T-helper 9 cell (primary cell): ENCODE measurements at regions not wholly inside any gene's neighbourhood (a gene's known extent, or its start where the extent isn't known, plus 50 kb on each side); places are given as distances from the start of the nearest gene placed in this dataset.

Experiments used
- DNase-seq: peaks from one replicate; pipeline ENCODE4 v3.0.0-alpha.2; 2020

DNA sequence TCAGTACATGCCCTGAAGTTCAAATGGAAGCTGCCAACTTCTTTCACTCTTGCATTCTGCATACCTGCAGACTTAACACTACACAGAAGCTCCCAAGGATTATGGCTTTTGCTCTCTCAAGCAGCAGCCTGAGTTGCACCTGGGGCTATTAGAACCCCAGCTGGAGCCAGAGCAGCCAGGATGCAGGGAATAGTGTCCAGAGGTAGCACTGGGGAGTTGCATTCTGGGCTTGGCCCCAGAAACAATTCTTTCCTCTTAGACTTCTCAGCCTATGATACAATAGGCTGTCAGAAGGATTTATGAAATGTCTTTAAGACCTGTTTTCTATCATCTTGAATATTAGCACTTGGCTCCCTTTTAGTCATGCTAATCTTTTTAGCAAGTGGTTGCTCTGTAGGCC, 886.7 kb upstream of the GHITM start:
- DNase-seq, result no peak

DNA sequence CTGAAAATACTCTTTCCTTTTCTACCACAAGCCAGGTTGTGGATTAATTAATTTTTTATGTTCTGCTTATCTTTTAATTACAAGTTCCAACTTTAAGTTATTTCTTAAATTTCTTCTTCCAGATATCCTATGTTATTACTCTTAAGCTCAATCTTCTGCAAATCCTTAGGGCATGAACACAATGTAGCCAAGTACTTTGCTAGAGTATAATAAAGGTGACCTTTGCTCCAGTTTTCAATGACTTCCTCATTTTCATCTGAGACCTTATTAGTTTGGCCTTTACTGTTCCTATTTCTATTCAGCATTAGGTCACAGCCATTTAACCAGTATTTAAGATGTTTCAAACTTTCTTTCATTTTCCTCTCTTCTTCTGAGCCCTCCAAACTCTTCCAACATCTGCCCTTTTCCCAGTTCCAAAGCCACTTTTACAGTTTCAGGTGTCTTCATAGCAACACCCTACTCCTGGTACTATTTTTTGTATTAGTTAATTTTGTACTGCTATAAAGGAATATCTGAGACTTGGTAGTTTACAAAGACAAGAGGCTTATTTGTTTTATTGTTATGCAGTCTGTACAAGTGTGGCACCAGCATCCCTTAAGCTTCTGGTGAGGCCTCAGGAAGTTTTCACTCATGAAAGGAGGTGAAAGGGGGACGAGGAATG, 886.2 kb upstream of the GHITM start:
- DNase-seq, result no peak

DNA sequence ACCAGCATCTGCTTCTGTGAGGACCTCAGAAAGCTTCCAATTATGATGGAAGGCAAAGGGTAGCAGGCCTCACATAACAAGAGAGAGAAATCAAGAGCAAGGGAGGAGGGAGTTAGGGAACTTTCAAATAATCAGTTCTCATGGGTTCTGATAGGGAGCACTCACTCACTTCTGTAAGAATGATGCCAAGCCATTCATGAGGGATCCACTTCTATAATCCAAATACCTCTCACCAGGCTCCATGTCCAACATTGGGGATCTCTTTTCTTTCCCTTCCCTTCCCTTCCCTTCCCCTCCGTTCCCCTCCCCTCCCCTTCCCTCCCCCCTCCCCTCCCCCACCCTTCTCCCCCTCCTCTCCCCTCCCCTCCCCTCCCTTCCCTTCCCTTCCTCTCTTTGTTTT, 884.6 kb upstream of the GHITM start:
- DNase-seq, result no peak

DNA sequence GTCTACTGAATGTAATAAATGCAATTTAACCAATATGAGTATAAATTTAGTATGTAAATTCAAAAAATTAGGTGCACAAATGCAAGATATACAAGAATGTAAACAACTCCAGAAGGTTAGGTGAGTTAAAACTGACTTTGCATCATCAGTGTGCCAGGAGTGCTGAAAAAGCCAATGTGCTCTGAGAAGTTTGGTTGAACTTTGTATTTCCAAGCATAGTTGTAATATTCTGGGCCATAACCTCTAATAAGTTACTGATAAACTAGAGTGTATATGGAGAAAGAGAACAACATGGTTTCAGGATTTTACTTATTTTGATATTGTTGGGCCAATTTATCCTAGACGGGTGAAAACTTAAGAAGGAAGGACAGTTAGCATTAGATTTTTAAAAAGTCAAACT, 876.9 kb upstream of the GHITM start:
- no peak for DNase-seq

GRCh38 chr10:83272666-83273434, 866.5 kb upstream of the GHITM start:
- DNase-seq, result no peak

GRCh38 chr10:83274088-83274487, 865.2 kb upstream of the GHITM start:
- DNase-seq, result no peak

- DNase-seq, result no peak
Measured at GRCh38 chr10:83276971-83277370, 862.3 kb upstream of the GHITM start.

DNA sequence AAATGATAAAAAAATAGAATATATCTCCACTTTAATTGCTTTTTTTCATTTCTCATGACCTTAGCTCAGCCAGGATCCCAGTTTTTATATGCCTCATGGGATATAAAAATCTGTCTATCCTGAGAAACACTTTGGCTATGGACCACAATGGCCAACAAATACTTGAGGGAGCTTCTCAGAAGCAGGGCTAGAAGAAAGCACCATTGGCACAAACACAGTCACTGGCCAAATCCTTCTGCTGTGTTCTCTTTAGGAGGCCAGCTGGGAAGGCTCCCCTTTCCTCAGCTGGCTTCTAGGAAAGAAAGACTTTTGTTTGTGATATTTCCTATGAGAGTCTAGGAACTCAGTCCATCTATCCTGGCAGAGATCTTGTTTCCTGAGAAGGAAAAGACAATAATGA, 856.2 kb upstream of the GHITM start:
- no peak for DNase-seq

GRCh38 chr10:83287374-83287773, 851.9 kb upstream of the GHITM start:
- no peak for DNase-seq

- no peak for DNase-seq
Measured at GRCh38 chr10:83289373-83289772, 849.9 kb upstream of the GHITM start.

GRCh38 chr10:83289948-83290347, 849.4 kb upstream of the GHITM start:
- no peak for DNase-seq

GRCh38 chr10:83301732-83302131, 837.6 kb upstream of the GHITM start:
- DNase-seq, result no peak

DNA sequence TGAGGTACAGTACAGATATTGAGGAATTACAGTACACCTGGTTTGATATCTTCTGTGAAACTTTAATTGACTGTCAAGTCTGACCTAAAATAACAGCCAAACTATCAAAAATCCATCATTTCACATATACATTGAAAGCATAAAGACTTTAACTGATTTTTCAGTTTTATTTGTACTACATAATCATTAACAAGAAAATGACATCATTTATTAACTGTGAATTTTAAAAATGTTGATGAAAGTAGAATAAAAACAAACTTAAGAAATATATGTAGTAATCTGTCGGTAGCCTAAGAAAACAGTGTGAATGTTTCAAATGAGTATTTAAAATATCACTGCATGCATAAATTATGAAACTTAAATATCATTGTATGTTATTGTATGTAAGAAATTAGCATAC, 836.7 kb upstream of the GHITM start:
- DNase-seq, result no peak

DNA sequence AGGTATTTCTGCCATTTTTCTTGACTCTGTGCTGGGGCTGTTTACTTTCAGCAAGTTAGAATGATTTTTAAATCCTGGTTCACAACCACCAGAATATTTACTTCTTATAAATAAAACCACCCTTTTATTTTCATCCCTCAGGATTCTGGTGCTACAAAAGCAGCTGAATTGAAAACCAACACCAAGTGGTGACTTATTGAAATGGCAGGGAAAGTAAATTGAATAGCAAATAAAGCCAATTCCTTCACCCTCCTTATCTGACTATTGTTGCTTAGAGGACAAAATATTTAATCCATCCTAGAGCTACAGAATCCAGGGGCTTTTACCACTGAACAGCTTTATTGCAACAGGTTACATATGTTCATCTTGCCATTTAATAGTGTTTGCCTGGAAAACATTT, 828.6 kb upstream of the GHITM start:
- DNase-seq, result no peak

DNA sequence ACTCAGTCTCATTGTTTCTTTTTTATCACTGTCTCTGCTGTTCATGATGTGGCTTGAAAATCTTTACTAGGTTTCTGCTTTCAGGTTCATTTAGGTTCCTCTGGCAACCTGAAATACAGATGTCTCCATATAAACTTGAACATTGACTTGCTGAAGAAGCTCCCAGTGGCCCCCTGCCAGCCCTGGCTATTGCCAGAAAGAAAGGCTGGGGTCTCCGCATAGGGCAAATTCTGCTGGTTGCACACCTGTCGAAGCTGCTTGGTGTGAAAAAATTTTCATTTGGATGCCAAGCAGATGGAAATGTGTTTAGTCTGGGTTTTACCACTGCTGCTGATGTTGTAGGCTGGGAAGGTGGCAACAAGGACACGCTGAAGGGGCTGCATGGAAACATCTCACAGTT, 826.7 kb upstream of the GHITM start:
- no peak for DNase-seq

DNA sequence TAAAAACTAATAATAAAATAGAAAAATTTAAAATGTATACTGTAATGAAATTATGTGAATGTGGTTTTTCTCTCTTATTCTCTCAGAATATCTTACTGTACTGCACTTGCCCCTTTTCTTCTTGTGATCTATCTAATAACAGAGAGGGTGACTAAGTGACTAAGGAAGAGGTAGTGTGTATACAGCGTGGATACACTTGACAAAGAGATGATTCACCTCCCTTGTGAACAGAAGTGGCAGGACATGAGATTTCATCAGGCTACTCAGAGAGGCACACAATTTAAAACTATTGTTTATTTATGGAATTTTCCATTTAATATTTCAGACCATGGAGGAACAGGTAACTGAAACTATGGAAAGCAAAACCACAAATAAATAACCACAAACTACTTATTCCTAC, 806.6 kb upstream of the GHITM start:
- DNase-seq, result no peak

DNA sequence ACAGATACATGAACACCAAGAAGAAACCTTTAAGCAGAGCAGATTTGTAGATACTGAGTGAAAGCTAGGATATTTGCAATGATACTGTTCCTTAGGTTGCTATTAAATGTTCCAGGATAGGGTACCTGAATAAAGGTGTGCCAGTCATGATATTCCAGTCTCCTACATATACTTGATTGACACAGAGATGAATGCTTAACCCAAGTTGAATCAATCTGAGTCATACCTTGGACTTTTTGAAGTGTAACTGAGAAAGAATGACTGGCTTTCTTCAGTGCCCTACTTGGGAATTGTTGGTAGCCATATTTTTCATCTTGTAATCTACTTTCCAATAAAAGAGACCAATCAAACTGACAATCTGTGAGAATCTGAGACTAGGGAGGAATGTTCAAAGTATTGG, 805.7 kb upstream of the GHITM start:
- DNase-seq, result no peak

DNA sequence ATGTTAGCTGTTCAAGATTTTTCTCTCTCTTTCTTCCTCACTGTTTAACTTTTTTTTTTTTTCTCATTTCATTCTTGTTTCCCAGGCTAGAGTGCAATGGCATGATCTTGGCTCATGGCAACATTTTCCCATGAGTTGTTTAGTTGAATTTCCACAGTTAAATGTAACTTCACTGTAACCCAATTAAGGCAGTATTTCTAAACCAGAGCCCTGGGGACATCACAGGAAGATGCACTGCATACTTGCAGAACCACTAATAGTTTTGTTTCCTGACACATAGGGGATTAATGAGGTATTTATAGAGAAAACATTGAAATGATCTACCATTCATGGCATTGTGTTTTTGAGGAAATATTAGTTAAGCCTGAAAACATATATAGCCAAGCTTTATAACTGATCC, 795.6 kb upstream of the GHITM start:
- no peak for DNase-seq

DNA sequence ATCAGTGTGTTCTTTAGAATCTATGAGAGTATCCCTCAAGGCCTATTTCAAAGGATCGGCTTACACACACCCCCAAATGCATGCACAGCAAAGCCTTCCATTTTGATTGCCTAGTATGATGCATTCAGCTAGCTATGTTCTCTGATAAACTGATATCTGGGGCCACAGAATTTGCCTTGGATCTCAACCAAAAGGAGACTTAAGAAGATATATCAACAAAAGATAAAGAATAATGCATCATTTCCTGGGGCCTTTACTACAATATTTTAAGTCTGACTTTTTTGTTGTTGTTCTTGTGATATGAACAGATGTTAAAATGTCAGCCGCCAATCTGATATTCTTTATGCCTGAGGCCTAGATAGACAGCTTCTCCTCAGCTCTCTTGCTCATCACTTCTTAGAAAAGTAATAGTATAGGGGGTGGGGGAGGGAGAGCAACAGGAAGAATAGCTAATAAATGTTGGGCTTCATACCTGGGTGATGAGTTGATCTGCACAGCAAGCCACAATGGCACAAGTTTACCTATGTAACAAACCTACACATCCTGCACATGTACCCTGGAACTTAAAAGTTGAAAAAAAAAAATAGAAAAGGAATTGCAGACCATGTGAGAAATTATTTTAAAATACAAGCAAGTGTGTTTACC, 792.9 kb upstream of the GHITM start:
- no peak for DNase-seq

- no peak for DNase-seq
Measured at GRCh38 chr10:83352588-83352987, 786.7 kb upstream of the GHITM start.

- no peak for DNase-seq
Measured at GRCh38 chr10:83354456-83354855, 784.9 kb upstream of the GHITM start.

- DNase-seq, result no peak
Measured at GRCh38 chr10:83357004-83357403, 782.3 kb upstream of the GHITM start.

GRCh38 chr10:83357627-83358026, 781.7 kb upstream of the GHITM start:
- DNase-seq, result no peak

- no peak for DNase-seq
Measured at GRCh38 chr10:83367036-83367435, 772.3 kb upstream of the GHITM start.
